ENCODE measurements at regions not wholly inside any gene's neighbourhood (a gene's known extent, or its start where the extent isn't known, plus 50 kb on each side); places are given as distances from the start of the nearest gene placed in this dataset.

DNA sequence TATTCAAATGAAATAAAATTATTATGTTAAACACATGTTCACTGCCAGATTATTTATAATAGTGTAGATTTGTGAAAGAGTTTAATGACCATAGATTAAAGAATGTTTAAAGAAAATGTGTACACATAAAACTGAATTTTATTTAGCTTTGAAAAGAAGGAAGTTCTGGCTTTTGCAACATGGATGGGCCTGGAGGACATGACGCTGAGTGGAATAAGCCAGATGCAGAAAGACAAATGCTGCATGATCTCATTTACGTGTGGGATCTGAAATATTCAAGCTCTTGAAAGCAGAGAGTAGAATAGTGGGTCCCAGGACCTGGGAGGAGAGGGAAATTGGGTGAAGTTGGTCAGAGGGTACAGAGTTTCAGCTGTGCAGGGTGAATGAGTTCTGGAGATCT lies 1261.2 kb downstream of the TMEM121 start:
- 38 to 48% (median 45%) methylated on average over 2 of the region's 2 CpGs for WGBS, 4 donors
- H3K36me3 ChIP-seq (replicated peaks in 1 of 2) = no peaks in the 10 kb centered on the region
- TF ChIP-seq, protein P1, sequence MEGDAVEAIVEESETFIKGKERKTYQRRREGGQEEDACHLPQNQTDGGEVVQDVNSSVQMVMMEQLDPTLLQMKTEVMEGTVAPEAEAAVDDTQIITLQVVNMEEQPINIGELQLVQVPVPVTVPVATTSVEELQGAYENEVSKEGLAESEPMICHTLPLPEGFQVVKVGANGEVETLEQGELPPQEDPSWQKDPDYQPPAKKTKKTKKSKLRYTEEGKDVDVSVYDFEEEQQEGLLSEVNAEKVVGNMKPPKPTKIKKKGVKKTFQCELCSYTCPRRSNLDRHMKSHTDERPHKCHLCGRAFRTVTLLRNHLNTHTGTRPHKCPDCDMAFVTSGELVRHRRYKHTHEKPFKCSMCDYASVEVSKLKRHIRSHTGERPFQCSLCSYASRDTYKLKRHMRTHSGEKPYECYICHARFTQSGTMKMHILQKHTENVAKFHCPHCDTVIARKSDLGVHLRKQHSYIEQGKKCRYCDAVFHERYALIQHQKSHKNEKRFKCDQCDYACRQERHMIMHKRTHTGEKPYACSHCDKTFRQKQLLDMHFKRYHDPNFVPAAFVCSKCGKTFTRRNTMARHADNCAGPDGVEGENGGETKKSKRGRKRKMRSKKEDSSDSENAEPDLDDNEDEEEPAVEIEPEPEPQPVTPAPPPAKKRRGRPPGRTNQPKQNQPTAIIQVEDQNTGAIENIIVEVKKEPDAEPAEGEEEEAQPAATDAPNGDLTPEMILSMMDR (IDR thresholded peaks at IDR 0.05) = no peak
- no peak for TF ChIP-seq POLR2A (IDR thresholded peaks at IDR 0.05)

DNA sequence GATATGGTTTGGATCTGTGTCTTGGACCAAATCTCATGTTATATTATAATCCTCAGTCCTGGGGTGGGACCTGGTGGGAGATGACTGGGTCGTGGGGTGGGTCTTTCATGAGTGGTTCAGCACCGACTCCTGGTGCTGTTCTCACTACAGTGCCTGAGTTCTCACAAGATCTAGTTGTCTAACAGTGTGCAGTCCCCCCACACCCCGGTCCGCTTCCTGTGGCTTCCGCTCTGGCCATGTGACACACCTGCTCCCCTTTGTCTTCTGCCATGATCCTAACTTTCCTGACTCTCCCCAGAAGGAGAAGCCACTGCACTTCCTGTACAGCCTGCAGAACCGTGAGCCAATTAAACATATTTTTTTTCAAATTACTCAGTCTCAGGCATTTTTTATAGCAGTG lies 1262.2 kb downstream of the TMEM121 start:
- H3K9me3 ChIP-seq (replicated peaks in 1 of 3) = no peaks in the 10 kb centered on the region
- no peak overlapping the region for H3K4me3 ChIP-seq
- H3K27ac ChIP-seq = no peak overlapping the region
- no peaks in the 10 kb centered on the region for H3K4me1 ChIP-seq (replicated peaks in 1 of 2)
- no peak for DNase-seq
- no peaks in the 10 kb centered on the region for H3K36me3 ChIP-seq (replicated peaks in 1 of 2)
- intact Hi-C loops (cut with DNase I) = no loop called here
- TF ChIP-seq, protein P1 (IDR thresholded peaks at IDR 0.05) = no peak
- no peak for TF ChIP-seq POLR2A (IDR thresholded peaks at IDR 0.05)
- no peaks in the 10 kb centered on the region for H3K27me3 ChIP-seq
- WGBS, 4 donors = 46 to 55% (median 53%) methylated on average over 6 of the region's 6 CpGs

More for the DNA sequence above, 1261.2 kb downstream of the TMEM121 start:
- Histone ChIP-seq H3K9me3 (replicated peaks in 1 of 3) (no peaks in the 10 kb centered on the region), H3K4me1 (replicated peaks in 1 of 2) (no peaks in the 10 kb centered on the region), H3K27ac (no peak overlapping the region), H3K4me3 (no peak overlapping the region), H3K27me3 (no peaks in the 10 kb centered on the region)
- intact Hi-C loops (cut with DNase I) = no loop called here
- DNase-seq = no peak

DNA sequence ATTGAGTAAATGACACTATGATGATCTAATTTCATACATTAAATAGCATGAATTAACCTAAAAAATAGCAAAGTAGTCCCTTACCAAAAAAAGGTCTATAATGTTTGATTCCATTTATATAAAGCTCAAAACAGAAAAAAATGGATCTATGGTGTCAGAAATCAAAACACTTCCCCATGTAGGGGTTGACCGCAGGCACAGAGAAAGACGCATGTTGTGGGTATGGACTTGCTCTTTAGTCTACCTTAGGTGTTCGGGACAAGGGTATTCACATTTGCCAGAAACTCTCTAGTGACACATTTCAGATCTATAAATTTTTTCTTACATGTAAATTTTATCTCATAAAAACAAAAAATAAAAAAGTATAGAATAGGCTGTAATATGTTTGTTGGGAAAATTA lies 1262.9 kb downstream of the TMEM121 start:
- Histone ChIP-seq H3K4me3 (no peak overlapping the region), H3K27ac (no peak overlapping the region), H3K4me1 (replicated peaks in 1 of 2) (no peaks in the 10 kb centered on the region), H3K36me3 (replicated peaks in 1 of 2) (no peaks in the 10 kb centered on the region), H3K9me3 (replicated peaks in 1 of 3) (no peaks in the 10 kb centered on the region), H3K27me3 (no peaks in the 10 kb centered on the region)
- WGBS, 4 donors = 77 to 88% (median 85%) methylated on average over 3 of the region's 3 CpGs
- no peak for DNase-seq
- intact Hi-C loops (cut with DNase I) = no loop called here
- TF ChIP-seq, protein P1 (IDR thresholded peaks at IDR 0.05) = no peak
- TF ChIP-seq POLR2A (IDR thresholded peaks at IDR 0.05) = no peak

DNA sequence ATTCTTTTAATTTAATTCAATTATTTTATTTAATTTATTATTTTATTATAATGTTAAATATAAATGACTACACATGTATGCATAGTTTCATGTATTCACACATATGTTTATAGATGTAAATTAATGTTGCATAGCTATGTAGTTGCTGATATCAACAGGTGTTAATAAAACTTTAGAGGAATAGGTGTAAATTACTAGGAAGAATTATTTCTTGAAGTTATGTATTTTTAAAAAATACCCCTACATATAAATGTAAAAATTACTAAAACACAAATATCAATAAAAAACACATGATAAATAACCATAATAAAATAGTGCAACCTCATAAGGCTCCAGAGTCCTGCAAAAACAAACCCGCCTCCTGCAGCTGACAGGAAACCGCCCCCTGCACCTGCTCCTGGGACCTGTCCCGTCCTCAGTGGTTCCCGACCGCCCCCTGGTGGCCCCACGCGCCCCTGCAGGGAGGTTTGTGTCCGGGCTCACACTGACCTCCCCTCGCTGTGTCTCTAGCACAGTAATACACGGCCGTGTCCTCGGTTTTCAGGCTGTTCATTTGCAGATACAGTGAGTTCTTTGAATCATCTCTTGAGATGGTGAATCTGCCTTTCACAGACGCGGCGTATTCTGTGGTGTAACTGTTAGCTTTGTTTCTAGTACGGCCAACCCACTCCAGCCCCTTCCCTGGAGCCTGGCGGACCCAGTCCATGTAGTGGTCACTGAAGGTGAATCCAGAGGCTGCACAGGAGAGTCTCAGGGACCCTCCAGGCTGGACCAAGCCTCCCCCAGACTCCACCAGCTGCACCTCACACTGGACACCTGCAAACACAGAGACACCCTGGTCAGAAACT lies 1264.0 kb downstream of the TMEM121 start:
- Histone ChIP-seq H3K9me3 (replicated peaks in 1 of 3) (no peaks in the 10 kb centered on the region), H3K4me1 (replicated peaks in 1 of 2) (no peaks in the 10 kb centered on the region), H3K27ac (no peak overlapping the region), H3K36me3 (replicated peaks in 1 of 2) (no peaks in the 10 kb centered on the region), H3K27me3 (no peaks in the 10 kb centered on the region), H3K4me3 (no peak overlapping the region)
- peak; percentile 41 to 70 (median 59) for DNase-seq
- 39 to 46% (median 41%) methylated on average over 15 to 17 of the region's 17 CpGs for WGBS, 4 donors
- intact Hi-C loops (cut with DNase I) = no loop called here
- TF ChIP-seq POLR2A (IDR thresholded peaks at IDR 0.05) = no peak
- TF ChIP-seq, protein P1 (IDR thresholded peaks at IDR 0.05) = peak; percentile 34 to 58 (median 48)
